TTC549 (cell line): ENCODE measurements at regions not wholly inside any gene's neighbourhood (a gene's known extent, or its start where the extent isn't known, plus 50 kb on each side); places are given as distances from the start of the nearest gene placed in this dataset.
"Not testable (repeated sequence)": the region's sequence is repeated elsewhere in the genome, so short reads cannot be mapped to it uniquely, and the experiment has no call there.

Experiments used
- FAIRE-seq: peaks from 2 replicates; lab custom pipeline; 2012; peaks lifted over from hg19 to GRCh38; lab: Jason Lieb, UNC

GRCh38 chr4:181777518-181777917, 465.7 kb upstream of the TENM3 start:
- FAIRE-seq, result no peak

- no peak for FAIRE-seq
These were observed 458.3 kb upstream of the TENM3 start for GRCh38 chr4:181784881-181785280.

- FAIRE-seq, result no peak
These were observed 450.6 kb upstream of the TENM3 start for GRCh38 chr4:181792641-181793040.

- FAIRE-seq, result no peak
These were observed 450.1 kb upstream of the TENM3 start for GRCh38 chr4:181793096-181793495.

DNA sequence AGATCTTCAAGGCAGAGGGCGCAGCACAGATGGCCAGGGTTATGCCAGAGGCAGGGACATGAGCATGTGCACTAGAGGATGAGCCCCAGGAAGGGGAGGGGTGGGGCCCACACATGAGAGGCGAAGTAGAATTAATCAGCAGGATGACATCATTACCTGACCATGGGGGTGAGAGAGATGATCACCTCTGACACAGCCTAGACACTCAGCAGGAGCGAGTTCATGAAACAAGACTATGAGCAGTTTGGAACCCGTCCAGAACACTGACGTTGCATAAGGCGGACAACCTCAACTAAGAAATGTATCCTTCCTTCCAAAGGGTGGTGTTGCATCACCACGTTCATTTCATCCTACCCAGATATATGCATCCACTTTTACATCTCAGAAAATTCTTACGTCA, 446.7 kb upstream of the TENM3 start:
- FAIRE-seq, result no peak

DNA sequence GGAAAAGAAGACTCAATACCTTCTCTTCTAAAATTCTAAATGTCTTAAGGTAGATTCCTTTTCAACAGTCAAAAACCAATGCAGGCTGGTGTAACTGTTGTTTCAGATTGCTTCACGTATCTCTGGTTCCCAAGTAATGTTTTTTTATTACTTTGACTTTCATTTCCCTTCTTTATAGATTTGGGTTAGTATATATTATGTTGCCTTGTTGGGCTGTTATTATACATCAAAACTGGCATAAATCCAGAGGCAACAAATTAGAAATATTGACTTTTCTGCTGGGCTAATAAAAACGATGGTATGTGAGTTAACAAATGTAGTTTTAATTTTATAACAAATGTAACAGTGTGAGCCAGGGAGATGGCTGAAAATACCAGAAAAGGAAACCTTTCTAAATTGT, 444.7 kb upstream of the TENM3 start:
- FAIRE-seq, result no peak

DNA sequence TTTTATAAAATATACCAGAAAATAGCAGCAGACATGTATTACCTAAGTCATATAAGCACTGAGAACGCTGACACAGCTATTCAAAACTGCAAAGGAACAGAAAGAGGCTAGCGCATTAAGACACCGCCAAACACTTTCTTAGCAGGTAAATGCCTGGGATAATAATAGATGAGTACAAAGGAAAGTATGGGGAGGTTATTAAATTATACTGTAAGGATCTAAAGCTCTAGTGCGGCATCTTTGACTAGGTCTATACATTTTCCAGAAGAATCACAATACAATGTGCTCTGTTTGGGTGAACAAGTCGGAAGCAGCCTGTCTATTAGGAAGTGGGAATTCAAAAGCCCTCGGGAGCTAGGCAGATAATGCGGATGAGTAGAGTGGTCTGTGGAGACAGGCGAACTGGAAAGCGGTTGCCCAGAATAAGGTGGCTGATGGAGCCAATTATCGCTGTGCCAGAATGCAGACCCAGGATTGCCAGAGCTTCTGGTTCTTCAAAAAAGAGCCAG, 443.6 kb upstream of the TENM3 start:
- FAIRE-seq, result no peak

DNA sequence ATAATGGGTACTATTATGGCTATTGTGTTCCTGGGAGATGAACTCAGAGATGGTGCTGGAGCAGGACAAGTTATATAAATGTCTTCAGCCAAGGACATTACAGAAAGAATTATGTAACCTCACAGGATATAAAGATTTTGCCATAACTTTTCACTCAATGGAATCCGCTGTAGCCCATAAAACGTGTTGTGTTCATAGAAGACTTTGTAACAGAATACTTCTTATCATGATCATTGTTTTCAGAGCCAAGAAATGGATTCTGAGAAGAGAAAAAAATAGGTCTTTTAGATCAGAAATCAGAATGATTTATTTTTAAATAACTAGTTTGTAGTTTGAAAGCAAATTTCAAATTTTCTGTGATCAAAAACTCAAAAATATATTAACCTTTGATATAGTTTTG, 441.0 kb upstream of the TENM3 start:
- FAIRE-seq, result no peak

DNA sequence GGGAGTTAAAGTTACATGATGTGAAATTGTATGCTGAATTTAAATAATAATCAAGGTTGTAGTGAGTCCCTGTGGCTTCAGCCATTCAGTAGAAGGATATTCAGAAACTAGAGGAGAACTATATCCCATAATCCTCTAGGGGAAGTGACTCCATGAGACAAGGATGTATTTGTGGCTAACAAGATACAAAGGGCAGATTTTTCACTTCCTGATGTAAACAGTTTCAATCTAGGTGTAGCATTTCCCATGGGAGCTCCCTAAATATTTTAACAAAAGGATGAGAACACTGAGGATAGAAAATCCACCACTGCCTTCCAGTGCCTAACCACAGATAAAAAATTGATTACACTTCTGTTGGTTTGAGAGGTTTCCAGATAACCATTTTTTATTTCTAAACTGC, 435.4 kb upstream of the TENM3 start:
- FAIRE-seq, result no peak

DNA sequence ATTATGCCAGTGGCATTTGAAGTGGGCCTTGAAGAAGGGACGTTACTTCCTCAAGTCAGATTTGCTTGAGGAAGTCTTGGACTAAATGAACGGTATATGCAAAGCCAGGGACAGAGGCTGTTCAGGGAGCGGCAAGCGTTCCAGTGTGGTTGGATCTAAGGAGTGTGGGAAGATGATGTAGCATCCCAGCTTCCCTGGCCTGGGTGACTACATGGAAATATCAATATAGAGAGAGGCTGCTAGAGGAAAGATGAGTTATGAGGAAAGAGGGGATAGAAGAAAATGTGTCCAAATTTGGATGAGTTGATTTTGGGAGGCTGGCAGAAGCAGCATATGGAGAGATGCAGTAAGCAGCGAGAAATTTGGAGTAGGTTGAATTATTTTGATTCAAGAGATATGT, 432.5 kb upstream of the TENM3 start:
- FAIRE-seq, result no peak

GRCh38 chr4:181811550-181811949, 431.7 kb upstream of the TENM3 start:
- not testable (repeated sequence) for FAIRE-seq

DNA sequence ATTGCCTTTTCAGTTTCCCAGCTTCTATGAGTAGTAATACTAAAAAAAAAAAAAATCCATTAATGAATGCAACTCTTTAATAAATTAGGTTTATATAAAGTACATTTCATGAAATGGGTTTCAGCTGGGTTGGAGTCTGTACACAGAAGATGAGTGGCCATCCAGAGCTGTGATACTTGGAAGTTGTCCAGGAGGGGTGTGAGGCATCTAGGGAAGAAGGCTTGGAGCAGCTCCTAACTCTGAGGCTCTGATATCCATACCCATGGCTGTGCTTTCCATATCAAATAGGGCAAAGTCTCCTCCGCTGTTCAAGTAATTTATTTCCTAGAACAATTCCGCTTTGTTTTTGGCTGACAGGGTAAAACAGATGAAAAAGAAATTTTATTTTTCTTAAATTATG, 423.3 kb upstream of the TENM3 start:
- no peak for FAIRE-seq

- FAIRE-seq, result no peak
These were observed 422.6 kb upstream of the TENM3 start for GRCh38 chr4:181820553-181820952.

DNA sequence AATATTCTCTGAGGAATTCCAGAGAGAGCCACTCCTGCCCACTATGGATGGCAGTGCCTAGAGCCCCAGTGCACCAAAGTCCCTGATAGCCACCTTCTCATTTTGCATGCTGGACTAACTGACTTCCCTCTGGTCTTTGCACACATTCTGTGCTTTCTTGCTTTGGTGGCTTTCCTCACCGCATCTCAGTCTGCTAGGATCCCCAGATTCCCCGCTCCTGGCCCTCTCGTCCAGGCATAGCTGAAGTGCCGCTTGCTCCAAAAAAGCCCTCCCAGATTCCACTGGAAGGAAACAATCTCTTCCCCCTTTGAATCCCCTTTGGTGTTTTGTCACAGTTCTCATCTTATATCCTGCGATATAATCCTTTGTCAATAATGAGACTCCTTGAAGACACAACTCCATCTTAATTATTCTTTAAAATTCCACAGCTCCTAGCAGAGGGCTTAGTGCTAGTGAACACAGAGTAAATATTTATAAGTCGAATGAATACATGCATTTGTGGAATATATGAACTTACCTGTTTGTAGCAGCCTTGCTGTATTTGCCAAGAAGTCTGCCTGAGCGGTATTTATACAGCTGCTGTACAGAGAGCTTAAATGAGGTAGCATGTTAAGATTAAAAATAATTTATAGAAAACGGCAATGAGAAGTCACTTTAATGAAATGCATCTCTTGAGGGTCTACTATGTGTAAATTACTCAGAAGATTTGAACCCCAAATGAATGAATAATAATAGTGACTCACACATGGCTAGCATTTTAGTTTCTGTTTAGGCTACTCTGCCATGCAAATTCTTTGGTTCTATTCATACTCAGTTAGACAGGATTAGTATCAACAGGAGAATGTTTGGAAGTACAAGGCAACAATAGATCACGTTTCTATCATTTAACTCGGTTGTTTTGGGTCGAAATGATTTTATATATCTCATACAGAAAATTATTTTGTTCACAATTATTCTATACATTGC, 421.9 kb upstream of the TENM3 start:
- FAIRE-seq, result no peak

GRCh38 chr4:181822005-181822375, 421.2 kb upstream of the TENM3 start:
- no peak for FAIRE-seq

- no peak for FAIRE-seq
These were observed 420.0 kb upstream of the TENM3 start for GRCh38 chr4:181823183-181823582.

DNA sequence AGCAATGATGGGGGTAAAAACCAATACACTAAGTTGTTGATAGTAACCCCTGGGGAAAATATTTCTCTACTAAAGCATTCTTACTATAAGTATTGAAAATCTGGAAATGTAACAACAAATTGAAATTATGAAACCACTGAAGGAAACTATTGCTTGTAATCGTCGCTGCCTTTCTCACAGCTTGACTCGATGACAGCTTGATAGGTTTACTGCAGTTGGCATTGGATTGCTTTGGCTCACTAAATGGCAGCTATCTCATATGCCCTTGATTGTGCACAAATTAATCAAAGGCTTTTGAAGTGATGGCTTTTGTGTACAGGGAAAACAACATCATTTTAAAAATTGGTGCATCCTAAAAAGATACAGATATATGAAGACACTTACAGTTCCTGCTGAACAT, 419.6 kb upstream of the TENM3 start:
- FAIRE-seq, result no peak

DNA sequence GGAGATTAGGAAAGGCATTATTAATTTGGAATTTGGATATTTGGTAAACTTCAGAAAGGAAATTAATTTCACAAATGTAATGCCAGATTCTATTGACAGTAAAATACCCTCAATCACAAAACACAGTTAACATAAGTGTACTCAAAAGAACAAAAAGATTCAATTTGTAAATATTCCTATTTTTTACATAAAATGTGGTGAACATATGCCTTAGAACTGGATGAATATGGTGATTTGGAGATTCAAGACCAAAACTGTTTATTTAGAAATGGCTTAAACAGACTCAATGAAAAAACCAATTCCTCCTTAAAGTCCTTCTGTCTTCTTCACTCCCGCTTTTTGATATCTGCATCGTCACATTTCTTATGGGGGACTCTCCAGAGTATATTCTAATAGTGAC, 417.6 kb upstream of the TENM3 start:
- FAIRE-seq, result no peak

DNA sequence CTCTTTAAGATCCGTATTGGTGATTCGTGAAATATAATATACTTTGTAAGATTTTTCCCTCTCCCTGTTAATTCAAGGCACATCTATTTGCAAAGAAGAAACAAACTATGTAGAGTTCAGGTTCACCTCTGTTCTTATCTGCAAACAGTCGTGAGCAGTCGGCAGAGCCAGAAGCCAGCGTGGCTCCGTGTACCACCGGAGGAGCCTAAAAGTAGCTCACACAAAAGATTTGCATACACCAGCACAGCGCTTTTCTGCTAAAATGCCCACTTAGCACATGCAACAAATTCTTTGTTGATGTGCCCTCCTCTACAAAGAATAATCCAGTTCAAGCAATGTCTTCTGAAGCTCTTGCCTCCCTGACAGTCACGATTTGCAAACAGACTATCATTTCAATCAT, 416.0 kb upstream of the TENM3 start:
- no peak for FAIRE-seq

GRCh38 chr4:181830404-181831035, 412.7 kb upstream of the TENM3 start:
- no peak for FAIRE-seq

DNA sequence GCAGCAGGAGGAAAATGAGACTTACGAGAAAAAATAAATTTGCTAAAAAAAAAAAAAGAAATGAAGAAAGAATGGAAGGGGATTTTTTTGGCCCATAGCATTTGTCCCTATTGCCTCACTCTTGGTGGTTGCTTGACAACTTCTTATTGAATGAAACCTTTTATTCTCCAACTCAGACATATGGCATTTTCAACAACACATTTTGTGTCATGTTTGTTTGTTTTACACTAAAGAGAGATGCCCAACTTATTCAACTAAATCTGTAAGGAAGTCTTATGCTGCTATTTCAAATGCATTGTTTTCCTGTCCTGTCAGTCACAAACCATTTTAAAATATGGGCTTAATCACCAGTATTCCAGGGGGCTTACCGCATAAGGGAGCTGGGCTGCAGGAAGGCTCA, 409.1 kb upstream of the TENM3 start:
- no peak for FAIRE-seq

GRCh38 chr4:181835348-181835747, 407.9 kb upstream of the TENM3 start:
- no peak for FAIRE-seq

- FAIRE-seq, result no peak
These were observed 404.9 kb upstream of the TENM3 start for GRCh38 chr4:181838253-181838652.

DNA sequence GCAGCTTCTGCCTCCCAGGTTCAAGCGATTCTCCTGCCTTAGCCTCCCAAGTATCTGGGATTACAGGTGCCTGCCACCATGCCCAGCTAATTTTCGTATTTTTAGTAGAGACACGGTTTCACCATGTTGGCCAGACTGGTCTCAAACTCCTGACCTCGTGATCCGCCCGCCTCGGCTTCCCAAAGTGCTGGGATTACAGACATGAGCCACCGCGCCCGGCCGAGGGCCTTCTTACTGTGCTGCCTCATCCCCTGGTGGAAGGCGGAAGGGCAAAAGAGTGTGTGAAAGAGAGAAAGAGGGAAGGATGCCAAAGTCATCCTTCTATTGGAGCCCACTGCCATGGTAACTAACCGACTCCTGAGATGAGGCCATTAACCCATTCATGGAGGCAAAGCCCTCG, 399.4 kb upstream of the TENM3 start:
- FAIRE-seq, result not testable (repeated sequence)
